GM12878 (cell line): ENCODE measurements at regions not wholly inside any gene's neighbourhood (a gene's known extent, or its start where the extent isn't known, plus 50 kb on each side); places are given as distances from the start of the nearest gene placed in this dataset.

Experiments used
- ASH2L ChIP-seq: fragments of 300-600, 200-600 bp; sonication (generic); IDR thresholded peaks from 2 replicates; pipeline ENCODE4 v1.6.1; 2017; ENCODE audit warnings: low read depth, mild to moderate bottlenecking, borderline replicate concordance
- ATF7 ChIP-seq: fragments of 450-650 bp; IDR thresholded peaks from 2 replicates; pipeline ENCODE4 v1.6.1; 2016; ENCODE audit warnings: low read depth, mild to moderate bottlenecking
- EP300 ChIP-seq, 2 experiments: fragments of 150-350 bp in 1 of 2; IDR thresholded peaks; 2 replicates each; pipeline ENCODE4 v1.6.1; 2011 to 2012; ENCODE audit warnings: low read depth in 2 of 2, low read length in 2 of 2, borderline replicate concordance in 1 of 2, improper control_type of control experiment in 1 of 2, inconsistent platforms in 1 of 2; ENCODE audit not compliant: control insufficient read depth in 1 of 2
- FOS ChIP-seq: IDR thresholded peaks from 3 replicates; pipeline ENCODE4 v1.6.1; 2011; ENCODE audit warnings: borderline replicate concordance; ENCODE audit not compliant: insufficient read length; ENCODE audit errors: extremely low read depth
- HDAC2 ChIP-seq: fragments of 200-600 bp; sonication (generic); IDR thresholded peaks from 2 replicates; pipeline ENCODE4 v1.6.1; 2017
- MXI1 ChIP-seq: fragments of 150-350 bp; IDR thresholded peaks from 2 replicates; pipeline ENCODE4 v1.6.1; 2011; ENCODE audit warnings: low read depth, mild to moderate bottlenecking, inconsistent platforms, low read length, improper control_type of control experiment
- MYB ChIP-seq: fragments of 150-350 bp; IDR thresholded peaks from 2 replicates; pipeline ENCODE4 v1.6.1; 2014; ENCODE audit warnings: mild to moderate bottlenecking, low read depth, low read length, borderline replicate concordance
- NBN ChIP-seq: fragments of 450-650 bp; IDR thresholded peaks from 2 replicates; pipeline ENCODE4 v1.6.1; 2016
- POLR2AphosphoS2 ChIP-seq: IDR thresholded peaks from 2 replicates; pipeline ENCODE4 v1.6.1; 2011; ENCODE audit warnings: low read depth, mild to moderate bottlenecking, low read length, improper control_type of control experiment, moderate library complexity
- RUNX3 ChIP-seq: IDR thresholded peaks from 2 replicates; pipeline ENCODE4 v1.6.1; 2012; ENCODE audit warnings: low read length, inconsistent platforms
- SIN3A ChIP-seq: IDR thresholded peaks from 2 replicates; pipeline ENCODE4 v1.6.1; 2012; ENCODE audit warnings: low read depth, low read length, improper control_type of control experiment
- SMAD1 ChIP-seq: fragments of 450-650 bp; IDR thresholded peaks from 2 replicates; pipeline ENCODE4 v1.6.1; 2018; ENCODE audit warnings: mild to moderate bottlenecking, low read depth; ENCODE audit not compliant: partially characterized antibody
- SMARCA5 ChIP-seq: fragments of 450-650 bp; IDR thresholded peaks from 2 replicates; pipeline ENCODE4 v1.6.1; 2017; ENCODE audit warnings: mild to moderate bottlenecking
- SMC3 ChIP-seq: IDR thresholded peaks from 2 replicates; pipeline ENCODE4 v1.6.1; 2011; ENCODE audit warnings: low read length, improper control_type of control experiment, borderline replicate concordance
- SP1 ChIP-seq: IDR thresholded peaks from one replicate; pipeline ENCODE4 v1.6.1; 2011; ENCODE audit warnings: low read depth, low read length
- SREBF1 ChIP-seq: IDR thresholded peaks from 2 replicates; pipeline ENCODE4 v1.6.1; 2012; ENCODE audit warnings: mild to moderate bottlenecking, low read length
- SUPT20H ChIP-seq: IDR thresholded peaks from 2 replicates; pipeline ENCODE4 v1.6.1; 2011; ENCODE audit warnings: low read depth, mild to moderate bottlenecking, low read length, moderate library complexity, borderline replicate concordance; ENCODE audit not compliant: control insufficient read depth
- SUZ12 ChIP-seq: fragments of 200-600 bp; sonication (generic); IDR thresholded peaks from one replicate; pipeline ENCODE4 v1.6.1; 2018; ENCODE audit warnings: antibody characterized with exemption, mild to moderate bottlenecking; ENCODE audit not compliant: unreplicated experiment
- TARDBP ChIP-seq: IDR thresholded peaks from 2 replicates; pipeline ENCODE4 v1.6.1; 2016; ENCODE audit warnings: borderline replicate concordance
- ZZZ3 ChIP-seq: IDR thresholded peaks from 2 replicates; pipeline ENCODE4 v1.6.1; 2011; ENCODE audit warnings: low read depth; ENCODE audit not compliant: control insufficient read depth, insufficient read length
- TF ChIP-seq, protein P1 (sequence below): fragments of 450-650 bp; formaldehyde crosslinking; IDR thresholded peaks from 2 replicates; pipeline ENCODE4 v1.4.0; 2020; ENCODE audit warnings: mild to moderate bottlenecking, moderate library complexity
- TF ChIP-seq, protein P2 (sequence below): fragments of 450-650 bp; formaldehyde crosslinking; IDR thresholded peaks from 2 replicates; pipeline ENCODE4 v1.5.0; 2022; ENCODE audit warnings: mild to moderate bottlenecking, missing genetic modification characterization
- TF ChIP-seq, protein P3 (sequence below): IDR thresholded peaks from 2 replicates; pipeline ENCODE4 v1.6.1; 2012; ENCODE audit warnings: low read depth, low read length, improper control_type of control experiment

DNA sequence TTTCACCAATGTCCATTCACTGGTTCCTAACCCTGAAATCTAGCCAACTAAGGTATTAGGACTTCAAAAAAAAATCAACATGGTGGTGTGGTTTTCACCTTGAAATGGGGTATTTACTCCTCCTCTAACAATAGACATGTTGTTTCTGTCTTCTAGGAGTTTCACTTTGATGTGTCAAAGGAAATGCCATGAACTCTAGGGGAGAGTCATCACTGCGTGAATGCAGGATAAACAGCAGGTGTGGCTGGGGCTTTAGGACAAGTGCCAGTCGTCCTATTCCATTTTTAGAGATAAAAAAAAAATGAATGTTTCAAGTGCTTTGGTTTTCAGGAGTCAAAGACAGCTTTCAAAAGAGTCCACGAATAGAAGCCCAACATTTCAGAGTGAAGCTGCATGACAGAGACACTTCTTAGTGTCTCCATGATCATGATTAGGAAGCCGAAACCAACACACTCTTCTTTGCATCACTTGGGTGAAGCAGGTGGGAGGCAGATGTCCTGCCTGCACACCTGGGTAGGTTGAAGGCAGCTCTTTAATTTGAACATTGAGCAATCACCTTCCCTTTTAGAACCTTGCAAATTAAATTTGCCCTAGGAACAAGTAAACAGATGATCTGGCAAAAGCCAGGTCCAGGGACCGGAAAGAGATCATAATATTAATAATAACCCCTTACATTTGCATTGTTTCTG lies 328.5 kb upstream of the PRDM1 start (continued):
- TF ChIP-seq EP300 (IDR thresholded peaks at IDR 0.05; ENCODE audit: borderline replicate concordance in 1 of 2, control insufficient read depth in 1 of 2, low read depth in 2 of 2, low read length in 2 of 2) (peak; percentile 85 to 97), ATF7 (peak; percentile 49; the same call in 1 of the 2 replicates), SIN3A (no peak), SMAD1 (no peak), SMARCA5 (no peak), SUPT20H (no peak), NBN (no peak; the same call in 1 of the 2 replicates), MYB (no peak), FOS (no peak), ZZZ3 (no peak), SREBF1 (no peak), MXI1 (no peak), POLR2AphosphoS2 (no peak), TARDBP (no peak), SUZ12 (no peak), SMC3 (peak; percentile 6; the same call in 1 of the 2 replicates), ASH2L (no peak), RUNX3 (peak; percentile 88), HDAC2 (no peak), SP1 (peak; percentile 46)
- TF ChIP-seq, protein P1, sequence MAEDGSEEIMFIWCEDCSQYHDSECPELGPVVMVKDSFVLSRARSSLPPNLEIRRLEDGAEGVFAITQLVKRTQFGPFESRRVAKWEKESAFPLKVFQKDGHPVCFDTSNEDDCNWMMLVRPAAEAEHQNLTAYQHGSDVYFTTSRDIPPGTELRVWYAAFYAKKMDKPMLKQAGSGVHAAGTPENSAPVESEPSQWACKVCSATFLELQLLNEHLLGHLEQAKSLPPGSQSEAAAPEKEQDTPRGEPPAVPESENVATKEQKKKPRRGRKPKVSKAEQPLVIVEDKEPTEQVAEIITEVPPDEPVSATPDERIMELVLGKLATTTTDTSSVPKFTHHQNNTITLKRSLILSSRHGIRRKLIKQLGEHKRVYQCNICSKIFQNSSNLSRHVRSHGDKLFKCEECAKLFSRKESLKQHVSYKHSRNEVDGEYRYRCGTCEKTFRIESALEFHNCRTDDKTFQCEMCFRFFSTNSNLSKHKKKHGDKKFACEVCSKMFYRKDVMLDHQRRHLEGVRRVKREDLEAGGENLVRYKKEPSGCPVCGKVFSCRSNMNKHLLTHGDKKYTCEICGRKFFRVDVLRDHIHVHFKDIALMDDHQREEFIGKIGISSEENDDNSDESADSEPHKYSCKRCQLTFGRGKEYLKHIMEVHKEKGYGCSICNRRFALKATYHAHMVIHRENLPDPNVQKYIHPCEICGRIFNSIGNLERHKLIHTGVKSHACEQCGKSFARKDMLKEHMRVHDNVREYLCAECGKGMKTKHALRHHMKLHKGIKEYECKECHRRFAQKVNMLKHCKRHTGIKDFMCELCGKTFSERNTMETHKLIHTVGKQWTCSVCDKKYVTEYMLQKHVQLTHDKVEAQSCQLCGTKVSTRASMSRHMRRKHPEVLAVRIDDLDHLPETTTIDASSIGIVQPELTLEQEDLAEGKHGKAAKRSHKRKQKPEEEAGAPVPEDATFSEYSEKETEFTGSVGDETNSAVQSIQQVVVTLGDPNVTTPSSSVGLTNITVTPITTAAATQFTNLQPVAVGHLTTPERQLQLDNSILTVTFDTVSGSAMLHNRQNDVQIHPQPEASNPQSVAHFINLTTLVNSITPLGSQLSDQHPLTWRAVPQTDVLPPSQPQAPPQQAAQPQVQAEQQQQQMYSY (CRISPR knock-in tag), result no peak
- TF ChIP-seq, protein P2, sequence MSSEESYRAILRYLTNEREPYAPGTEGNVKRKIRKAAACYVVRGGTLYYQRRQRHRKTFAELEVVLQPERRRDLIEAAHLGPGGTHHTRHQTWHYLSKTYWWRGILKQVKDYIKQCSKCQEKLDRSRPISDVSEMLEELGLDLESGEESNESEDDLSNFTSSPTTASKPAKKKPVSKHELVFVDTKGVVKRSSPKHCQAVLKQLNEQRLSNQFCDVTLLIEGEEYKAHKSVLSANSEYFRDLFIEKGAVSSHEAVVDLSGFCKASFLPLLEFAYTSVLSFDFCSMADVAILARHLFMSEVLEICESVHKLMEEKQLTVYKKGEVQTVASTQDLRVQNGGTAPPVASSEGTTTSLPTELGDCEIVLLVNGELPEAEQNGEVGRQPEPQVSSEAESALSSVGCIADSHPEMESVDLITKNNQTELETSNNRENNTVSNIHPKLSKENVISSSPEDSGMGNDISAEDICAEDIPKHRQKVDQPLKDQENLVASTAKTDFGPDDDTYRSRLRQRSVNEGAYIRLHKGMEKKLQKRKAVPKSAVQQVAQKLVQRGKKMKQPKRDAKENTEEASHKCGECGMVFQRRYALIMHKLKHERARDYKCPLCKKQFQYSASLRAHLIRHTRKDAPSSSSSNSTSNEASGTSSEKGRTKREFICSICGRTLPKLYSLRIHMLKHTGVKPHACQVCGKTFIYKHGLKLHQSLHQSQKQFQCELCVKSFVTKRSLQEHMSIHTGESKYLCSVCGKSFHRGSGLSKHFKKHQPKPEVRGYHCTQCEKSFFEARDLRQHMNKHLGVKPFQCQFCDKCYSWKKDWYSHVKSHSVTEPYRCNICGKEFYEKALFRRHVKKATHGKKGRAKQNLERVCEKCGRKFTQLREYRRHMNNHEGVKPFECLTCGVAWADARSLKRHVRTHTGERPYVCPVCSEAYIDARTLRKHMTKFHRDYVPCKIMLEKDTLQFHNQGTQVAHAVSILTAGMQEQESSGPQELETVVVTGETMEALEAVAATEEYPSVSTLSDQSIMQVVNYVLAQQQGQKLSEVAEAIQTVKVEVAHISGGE (CRISPR knock-in tag), result no peak
- TF ChIP-seq, protein P3, sequence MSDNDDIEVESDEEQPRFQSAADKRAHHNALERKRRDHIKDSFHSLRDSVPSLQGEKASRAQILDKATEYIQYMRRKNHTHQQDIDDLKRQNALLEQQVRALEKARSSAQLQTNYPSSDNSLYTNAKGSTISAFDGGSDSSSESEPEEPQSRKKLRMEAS, result 0 out of 2 replicates have a peak, but pooled peaks have one; percentile 32
